HPDE6-E6E7 (cell line): ENCODE measurements at regions not wholly inside any gene's neighbourhood (a gene's known extent, or its start where the extent isn't known, plus 50 kb on each side); places are given as distances from the start of the nearest gene placed in this dataset.
"Not testable (repeated sequence)": the region's sequence is repeated elsewhere in the genome, so short reads cannot be mapped to it uniquely, and the experiment has no call there.

ENCODE experiments used
- DNase-seq: peaks from one replicate; pipeline ENCODE4 v3.0.0; 2011; ENCODE audit warnings: missing footprints; ENCODE audit errors: extremely low spot score

DNA sequence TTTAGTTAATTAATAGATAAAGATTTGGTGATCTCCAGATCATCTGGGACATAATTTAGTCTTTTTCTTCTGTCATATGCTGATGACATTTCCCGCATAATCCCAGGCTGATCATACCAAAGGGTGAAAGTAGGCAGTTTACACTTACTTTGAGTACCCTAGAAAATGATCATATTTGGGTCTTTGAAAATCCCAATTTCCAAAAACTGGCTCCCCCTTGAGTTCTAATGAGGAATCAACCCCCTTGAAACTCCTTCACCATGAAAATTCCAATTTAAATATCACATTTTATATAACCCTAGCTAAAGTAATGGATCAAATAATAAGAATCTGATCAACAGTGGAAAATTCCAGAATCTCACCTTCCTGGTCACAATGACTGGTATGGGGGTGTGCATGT is 223.4 kb downstream of the NAF1 start:
- DNase-seq: no peak

DNA sequence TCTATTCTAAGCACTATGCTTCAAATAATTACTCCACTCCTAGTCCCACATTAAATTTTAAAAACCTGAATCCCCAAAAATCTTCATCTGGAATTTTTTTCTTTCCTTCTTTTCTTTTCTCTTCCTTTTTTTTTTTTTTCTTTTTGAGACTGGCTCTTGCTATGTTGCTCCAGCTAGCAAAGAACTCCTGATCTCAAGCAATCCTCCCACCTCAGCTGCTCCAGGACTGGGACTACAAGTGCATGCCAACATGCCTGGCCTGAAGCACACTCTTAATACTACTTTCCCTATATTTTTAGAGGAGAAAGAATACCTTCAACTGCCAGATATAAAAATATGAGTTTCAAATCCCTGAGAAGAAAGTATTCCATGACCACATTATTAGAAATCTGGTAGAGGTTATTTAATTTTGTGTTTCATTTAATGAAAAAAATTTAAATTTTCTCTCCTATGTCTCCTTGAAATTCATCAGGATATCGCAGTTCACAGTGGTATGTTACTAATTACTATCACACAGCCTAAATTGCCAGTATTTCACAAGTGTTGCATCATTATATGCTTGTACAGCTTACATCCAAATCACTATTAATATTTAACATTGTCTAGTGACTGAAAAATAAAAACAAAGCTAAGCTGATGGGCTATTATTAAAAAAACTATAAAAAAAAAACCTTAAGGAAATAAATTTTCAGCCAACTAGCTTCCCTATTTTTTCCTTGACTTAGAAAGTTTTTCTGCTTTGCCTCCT is 227.8 kb downstream of the NAF1 start:
- DNase-seq: no peak

DNA sequence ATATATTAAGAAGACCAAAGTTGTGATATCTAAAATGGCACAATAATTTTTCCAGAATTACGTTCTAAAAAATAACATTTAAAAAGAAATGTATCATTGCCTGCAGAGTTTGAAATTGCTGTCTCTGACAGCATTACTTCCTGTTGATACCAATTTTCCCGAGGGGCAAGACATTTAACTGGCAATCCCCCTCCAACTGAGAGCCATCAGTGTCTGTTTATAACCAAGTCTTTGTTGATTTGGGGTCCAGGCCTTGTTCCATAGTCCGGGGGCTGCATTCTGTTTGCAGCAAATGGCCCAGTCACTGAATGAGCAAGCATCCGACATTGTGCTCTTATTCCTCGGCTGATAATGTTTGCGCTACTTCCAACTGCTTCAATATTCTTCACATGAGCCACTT is 231.5 kb downstream of the NAF1 start:
- DNase-seq: no peak

DNA sequence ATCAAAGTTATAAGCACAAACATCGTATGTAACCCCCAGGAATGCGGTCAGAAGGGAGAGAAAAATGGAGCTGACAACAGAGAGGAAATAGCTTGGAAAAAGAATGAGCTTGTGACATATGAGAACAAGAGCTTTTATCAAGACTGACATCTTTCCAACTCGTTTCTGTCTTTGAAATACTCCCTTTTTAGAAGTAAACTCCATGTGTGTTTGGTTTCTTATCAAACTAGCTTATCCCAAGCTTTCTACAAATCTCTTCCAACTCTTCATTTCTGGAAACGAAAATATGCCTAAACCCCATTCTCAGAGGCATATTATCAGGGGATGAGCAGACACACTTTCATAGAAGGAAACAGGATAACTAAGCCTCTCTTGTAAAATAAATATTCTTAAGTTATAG is 235.4 kb downstream of the NAF1 start:
- DNase-seq: no peak

DNA sequence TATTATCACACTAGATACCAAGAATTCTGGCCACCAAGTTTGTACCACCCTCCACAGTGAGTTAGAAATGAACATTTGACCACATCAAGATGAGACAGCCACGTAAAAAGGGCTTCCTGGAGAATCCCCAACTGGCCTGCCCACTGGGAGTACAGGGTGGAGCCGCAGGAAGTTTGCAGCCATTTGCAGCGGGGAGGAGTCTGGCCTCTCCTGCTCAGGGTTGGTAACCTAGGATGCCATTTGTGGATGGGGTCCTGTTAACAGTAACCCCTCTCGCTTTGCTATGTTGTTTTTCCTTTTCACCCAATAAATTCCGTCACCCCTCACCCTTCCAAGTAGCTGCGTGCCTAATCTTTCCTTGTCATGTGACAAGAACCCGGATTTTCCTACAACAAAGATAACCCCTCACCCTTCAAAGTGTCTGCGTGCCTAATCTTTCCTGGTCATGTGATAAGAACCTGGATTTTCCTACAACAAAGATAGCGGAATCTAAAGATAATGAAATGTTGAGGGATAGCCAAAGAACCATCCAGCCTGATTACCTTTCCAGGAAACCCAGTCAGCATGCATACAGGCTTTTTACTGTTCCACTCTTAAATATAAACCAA is 245.4 kb downstream of the NAF1 start:
- DNase-seq: no peak

DNA sequence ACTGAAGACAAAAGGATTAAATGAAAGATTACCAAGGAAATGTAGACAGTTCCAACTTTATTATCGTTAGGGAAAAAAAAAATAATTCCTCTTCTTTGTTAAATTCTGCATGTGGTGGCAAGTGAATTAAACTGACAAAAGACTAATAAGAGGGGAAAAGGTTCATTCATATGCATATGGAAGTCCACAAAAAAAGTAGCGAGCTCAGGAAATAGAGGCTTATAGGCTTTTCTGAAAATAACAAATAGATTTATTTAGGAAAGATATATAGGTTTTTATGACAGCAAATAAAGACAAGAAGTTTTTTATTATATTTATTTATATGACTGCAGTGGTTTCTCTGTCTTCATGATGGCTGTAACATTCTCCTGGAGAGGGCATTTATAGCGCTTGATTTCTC is 246.0 kb downstream of the NAF1 start:
- DNase-seq: no peak

DNA sequence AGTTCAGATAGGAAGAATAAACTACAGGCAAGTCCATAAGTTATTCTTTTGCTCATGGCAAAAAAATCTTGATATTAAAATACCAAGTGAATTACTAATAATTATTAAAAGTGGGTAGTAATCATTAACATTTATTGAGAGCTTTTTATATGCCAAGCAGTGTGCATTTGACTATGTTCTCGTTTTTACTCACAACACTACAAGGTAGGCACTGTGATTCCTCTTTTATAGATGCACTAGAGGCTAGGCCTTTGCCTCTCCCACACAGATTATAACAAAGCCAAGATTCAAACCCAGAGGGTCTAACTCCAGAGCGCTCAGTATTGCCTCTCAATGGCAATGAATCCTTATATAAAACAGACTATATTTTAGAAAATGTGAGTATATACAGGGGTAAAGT is 254.2 kb downstream of the NAF1 start:
- no peak for DNase-seq

DNA sequence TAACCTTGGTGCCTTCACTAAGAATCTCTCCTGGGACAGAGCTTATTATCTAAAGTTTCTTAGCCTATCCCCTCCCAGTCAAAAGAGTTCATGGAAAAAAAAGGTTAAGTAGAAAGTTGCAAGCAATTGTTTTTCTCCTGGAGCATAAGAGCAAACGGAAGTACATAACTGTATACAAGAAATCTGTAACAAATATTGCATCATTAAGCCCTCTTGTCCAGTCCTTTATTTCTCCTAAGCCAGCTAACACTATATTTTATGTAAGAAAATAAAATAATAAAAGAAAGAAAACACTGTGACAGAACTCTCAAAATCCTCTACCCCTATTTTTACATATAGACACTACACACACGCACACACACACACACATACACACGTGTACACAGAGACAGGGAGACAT is 255.3 kb downstream of the NAF1 start:
- DNase-seq: no peak

DNA sequence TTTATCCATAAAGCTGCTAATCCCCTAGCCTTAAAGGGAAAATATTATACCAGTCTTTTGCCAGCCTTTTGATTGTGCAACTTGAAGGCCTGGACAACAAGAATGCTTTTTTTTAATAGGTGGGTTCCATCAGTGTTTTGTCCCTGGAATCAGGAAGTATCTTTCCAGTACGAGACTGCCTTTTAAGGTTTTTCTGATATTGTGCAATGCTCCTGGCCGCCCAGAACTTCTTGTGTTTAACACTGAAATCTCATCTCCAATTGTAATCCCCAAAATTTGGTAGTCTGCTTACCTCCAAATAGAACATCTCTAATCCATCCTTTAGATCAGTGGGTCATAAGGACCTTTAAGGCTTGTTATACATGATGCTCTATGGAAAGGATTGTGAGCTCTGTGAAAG is 256.7 kb downstream of the NAF1 start:
- no peak for DNase-seq

DNA sequence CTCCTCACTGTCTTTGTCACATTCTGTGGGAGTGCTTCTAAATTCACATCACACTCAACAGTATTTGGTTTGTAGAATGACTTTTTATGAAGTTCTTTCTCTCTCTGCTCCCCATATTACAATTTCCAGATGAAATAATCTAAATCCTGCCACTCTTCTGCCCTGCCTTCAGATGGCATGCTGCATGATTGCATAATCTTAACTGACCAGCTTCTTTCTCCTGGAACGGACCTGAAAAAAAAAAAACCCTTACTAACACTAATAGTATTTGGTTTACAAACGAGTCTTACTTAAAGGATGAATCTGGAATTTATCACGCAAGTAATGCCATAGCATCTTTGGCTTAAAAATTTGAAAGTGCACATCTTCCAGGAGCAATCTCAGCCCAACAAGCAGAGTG is 272.3 kb downstream of the NAF1 start:
- no peak for DNase-seq

DNA sequence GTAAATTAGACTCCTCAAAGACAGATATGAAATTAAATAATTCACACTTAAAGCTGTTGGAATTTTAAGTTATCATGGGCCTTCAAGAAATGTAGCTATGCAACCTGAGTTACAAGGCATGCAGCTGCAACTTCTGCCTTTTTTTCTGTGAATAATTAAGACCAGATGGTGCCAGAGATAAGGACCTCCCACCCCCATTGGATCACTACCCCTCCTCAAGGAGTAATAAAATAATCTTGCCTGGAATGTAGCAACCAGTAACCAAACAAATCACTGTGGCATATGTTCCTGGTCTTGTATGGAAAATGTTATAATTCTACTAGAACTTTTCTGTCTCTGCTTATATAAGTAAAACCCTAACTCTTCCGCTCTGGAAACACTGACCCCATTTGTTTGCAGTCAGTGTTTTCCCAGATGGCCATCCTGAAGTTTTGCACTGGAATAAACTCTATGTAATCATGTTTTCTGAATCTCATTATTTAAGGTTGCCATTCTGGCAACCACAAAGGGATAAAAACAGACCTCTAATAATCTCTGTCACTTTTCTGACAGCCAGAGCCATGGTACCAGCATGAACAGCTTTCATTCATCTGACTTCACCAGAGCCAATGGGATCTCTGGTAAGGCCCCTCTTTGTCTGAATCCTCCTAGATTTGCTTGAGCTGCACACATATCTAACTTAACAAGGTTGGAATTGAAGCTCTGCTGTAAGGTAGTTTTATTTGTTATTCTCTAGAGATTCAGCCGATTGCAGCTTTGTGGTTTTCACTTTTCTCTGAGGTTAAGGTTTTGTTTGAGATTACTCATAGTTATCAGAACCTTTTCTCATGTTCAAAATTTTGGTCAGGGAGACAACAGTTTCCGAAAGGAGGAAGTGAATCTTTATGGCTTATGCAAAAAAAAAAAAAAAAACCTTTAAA is 274.6 kb downstream of the NAF1 start:
- DNase-seq: no peak

DNA sequence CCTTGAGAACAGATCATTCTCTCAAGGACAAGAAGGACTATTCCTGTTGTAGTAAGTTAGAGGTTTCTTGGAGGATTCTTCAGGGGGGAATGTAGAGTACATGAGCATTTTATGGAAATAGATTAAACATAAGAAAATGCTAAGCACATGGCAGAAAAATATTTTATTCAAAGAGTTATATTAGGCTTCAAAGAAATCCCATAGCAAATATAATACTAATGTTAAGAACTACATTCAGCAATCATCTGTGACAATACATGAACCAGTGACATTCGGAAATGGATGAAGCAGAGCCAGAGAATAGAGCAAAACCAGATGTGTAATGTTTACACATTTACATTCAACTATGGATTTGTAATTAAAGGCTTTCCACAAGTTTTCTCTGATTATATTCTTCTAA is 288.6 kb downstream of the NAF1 start:
- DNase-seq: no peak

DNA sequence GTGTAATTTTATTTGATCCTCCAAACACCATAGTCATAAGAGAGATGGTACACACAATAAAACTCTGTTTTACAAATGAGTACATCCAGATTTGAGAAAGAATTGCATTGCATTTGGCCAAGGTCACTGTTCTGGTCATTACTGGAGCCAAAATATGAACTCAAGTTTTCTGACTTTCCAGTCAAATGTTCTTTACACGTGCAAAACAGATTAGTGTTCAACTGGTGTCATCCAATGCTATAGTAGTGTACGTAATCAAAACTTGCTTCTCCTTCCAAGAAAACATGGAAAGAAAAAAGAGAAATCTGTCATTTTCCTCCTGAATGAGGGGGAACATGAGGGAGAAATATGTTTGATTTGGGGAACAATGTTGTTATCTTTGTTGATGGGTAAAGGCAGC is 291.9 kb downstream of the NAF1 start:
- DNase-seq: no peak

DNA sequence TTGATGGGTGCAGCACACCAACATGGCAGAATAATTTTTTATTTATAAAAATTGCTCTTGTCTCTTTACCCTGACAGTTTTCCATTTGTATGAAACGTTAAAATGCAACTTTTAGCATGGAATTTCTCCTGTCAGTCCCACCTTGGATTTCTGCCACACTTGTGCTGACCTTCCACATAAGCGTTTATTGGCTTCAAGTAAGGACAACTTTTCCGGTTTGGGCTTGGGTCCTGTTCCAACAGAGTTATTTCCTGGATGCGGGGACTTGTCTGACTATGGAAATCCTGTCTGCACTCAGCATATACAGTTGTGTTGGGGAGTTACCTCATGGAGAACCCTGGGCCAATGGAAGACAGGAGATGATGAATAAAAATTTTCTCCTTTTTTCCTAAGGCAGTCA is 294.7 kb downstream of the NAF1 start:
- DNase-seq: no peak

DNA sequence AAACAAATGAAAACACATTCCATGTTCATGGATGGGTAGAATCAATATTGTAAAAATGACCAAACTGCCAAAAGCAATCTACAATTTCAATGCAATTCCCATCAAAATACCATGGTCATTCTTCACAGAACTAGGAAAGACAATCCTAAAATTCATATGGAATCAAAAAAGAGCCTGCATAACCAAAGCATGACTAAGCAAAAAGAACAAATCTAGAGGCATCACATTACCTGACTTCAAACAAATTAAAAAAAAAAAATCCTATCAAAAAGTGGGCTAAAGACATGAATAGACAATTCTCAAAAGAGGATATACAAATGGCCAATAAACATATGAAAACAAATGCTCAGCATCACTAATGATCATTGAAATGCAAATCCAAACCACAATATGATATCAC is 297.5 kb downstream of the NAF1 start:
- DNase-seq: no peak

DNA sequence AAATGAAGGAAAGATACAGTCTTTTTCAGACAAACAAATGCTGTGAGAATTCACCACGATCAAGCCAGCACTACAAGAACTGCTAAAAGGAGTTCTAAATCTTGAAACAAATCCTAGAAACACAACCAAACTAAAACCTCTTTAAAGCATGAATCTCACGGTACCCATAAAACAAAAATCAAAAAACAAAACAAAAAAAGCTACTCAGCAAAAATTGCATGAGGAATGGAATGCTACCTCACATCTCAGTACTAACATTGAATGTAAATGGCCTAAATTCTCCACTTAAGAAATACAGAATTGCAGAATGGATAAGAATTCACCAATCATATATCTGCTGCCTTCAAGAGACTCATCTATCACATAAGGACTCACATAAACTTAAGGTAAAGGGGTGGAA is 300.1 kb downstream of the NAF1 start:
- no peak for DNase-seq

DNA sequence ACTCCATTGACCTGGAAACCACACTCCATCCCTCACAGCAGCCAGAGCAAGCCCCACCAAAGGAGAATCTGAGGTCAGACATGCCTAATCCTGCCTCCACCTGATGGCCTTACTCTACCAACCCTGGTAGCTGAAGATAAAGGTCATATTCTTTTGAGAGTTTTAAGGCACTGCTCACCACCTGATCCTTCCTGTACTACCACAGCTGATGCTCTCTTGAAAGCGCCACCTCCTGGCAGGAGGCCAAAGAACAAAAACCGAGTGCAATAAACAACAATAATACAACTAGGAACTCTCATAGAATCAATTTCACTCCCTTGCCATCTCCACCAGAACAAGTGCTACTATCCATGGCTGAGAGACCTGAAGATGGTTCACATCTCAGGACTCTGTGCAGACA is 301.6 kb downstream of the NAF1 start:
- no peak for DNase-seq

DNA sequence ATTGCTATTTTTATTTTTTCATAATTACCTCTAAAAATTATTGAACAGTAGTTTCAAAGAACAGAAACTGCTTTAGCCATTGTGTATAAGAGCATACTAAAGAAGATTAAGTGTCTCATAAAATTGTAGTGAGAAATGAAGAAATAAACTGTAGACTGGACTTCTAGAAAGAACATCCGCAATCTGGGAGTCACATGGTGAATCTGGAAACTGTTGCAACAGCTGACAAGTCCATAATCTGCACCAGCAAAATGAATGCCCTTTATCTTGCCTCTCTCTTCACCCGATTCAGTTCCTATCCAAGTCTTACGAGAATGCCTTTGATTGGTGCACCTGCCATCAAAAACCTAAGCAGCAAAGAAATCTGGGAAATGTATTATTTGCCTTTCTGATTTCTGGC is 312.9 kb downstream of the NAF1 start:
- no peak for DNase-seq

DNA sequence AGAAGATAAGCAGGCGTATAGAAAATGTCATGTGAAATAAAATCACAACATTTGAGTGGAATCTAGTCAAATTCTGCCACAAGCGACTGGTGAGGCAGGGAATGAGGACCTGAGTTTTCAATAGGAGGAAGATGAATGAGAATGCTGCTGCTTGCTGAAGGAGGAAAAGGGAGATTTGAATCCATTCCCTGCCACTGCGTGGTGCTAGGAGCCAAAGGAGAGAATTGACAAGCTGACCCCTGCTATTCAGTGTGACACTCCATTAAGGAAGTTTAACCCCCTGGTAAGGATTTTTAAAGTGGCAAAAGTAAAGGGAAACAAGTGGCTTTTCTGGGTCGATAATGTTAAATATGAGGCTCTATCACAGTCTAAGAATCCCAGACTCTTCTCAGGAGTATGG is 314.0 kb downstream of the NAF1 start:
- DNase-seq: no peak

DNA sequence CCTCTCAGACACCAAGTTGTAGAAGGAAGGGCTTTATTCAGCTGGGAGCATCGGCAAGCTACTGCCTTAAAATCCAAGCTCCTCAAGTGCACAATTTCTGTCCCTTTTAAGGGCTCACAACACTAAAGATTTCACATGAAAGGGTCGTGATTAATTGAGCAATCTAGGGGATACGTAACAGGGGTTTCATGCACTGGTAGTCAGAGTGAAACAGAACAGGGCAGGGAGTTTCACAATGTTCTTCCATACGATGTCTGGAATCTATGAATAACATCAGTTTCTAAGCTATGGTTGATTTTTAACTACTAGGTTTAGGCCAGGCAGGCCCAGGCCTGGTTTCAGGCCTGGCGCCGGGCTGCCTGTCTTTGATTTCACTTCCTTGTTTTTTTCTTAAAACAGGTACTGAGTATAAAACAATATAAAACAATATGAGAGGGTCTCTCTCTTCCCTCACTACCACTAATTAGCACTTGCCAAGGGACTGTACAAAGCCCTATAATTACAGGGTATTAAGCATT is 315.4 kb downstream of the NAF1 start:
- DNase-seq: not testable (repeated sequence)

DNA sequence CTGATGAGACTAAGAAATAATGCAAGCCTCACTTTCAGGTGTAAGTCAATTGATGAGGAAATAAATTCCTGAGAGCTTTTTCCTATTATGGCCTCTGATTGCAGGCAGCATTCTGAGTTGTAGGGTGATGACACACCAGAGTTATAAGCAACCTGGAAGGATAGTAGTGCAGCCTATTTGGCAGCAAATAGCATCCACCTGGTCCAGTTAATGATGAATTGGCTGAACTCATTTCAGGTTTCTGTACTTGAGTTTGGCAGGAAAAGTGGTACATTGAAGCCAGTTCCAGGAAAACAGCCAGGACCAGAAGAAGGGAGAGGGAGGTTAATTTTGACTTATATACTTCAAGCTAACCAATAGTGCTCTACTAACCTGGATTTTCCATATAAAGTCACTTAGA is 316.8 kb downstream of the NAF1 start:
- no peak for DNase-seq

DNA sequence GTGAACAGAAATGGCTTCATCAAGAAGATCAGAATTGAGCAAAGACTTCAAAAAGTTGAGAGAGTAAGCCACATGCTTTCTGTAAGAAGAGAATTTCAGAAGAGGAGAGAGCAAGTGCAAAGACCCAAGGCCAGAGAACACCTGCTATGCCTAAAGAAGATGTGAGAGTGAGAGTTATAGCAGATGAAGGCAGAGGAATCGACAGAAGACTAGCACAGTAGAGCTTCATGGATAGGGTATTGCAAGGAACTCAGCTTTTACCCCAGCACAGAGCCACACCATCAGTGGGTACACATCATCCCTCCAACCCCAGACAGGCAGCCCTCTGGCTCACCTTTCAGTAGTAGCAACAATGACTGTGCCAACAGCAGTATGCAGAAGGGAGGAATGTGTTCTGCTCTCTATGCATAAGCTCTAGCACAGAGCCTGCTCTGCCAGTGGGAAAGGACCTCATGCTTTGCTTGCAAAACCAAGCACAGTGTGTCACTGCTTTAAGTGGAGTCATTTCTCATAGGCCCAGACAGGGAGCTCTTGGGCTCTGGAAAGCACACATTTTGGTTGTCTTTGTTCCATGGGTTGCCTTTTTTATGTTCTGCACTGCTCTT is 318.6 kb downstream of the NAF1 start:
- no peak for DNase-seq
